AG09309 (cell line): ENCODE measurements at regions not wholly inside any gene's neighbourhood (a gene's known extent, or its start where the extent isn't known, plus 50 kb on each side); places are given as distances from the start of the nearest gene placed in this dataset.
"Not testable (repeated sequence)": the region's sequence is repeated elsewhere in the genome, so short reads cannot be mapped to it uniquely, and the experiment has no call there.

ENCODE experiments used
- DNase-seq: peaks from one replicate; pipeline ENCODE4 v3.0.0-alpha.2; 2010; ENCODE audit warnings: low read depth
- H3K4me3 ChIP-seq: 2 replicates; pipeline ENCODE4 v1.5.1; 2011; ENCODE audit warnings: mild to moderate bottlenecking, low read depth, low read length, moderate library complexity; ENCODE audit not compliant: control insufficient read depth
- CTCF ChIP-seq: IDR thresholded peaks from 2 replicates; pipeline ENCODE4 v1.5.1; 2011; ENCODE audit warnings: mild to moderate bottlenecking, low read depth, low read length, inconsistent platforms; ENCODE audit not compliant: insufficient read depth, control insufficient read depth; ENCODE audit errors: missing control alignments

GRCh38 chr20:48398506-48399449 lies 429.0 kb downstream of the PREX1 start:
- H3K4me3 ChIP-seq, result no peak overlapping the region
- TF ChIP-seq CTCF, result no peak
- no peak for DNase-seq

GRCh38 chr20:48396981-48397861 lies 430.6 kb downstream of the PREX1 start:
- H3K4me3 ChIP-seq, result not testable (repeated sequence)
- peak; percentile 1 for DNase-seq

GRCh38 chr20:48395816-48396546 lies 431.8 kb downstream of the PREX1 start:
- no peak overlapping the region for H3K4me3 ChIP-seq
- TF ChIP-seq CTCF, result no peak
- no peak for DNase-seq

- H3K4me3 ChIP-seq, result no peak overlapping the region
- TF ChIP-seq CTCF, result no peak
- no peak for DNase-seq
Measured at GRCh38 chr20:48394415-48395081, 433.3 kb downstream of the PREX1 start.

GRCh38 chr20:48393737-48394314 lies 434.0 kb downstream of the PREX1 start:
- H3K4me3 ChIP-seq, result no peak overlapping the region
- no peak for DNase-seq
- no peak for TF ChIP-seq CTCF

GRCh38 chr20:48393311-48393685 lies 434.5 kb downstream of the PREX1 start:
- H3K4me3 ChIP-seq, result no peak overlapping the region
- TF ChIP-seq CTCF, result no peak
- no peak for DNase-seq
